Aorta (tissue), 5 donors: ENCODE measurements at regions not wholly inside any gene's neighbourhood (a gene's known extent, or its start where the extent isn't known, plus 50 kb on each side); places are given as distances from the start of the nearest gene placed in this dataset.
"Not testable (repeated sequence)": the region's sequence is repeated elsewhere in the genome, so short reads cannot be mapped to it uniquely, and the experiment has no call there.

Source experiments
- ATAC-seq: fragments of 200-7000 bp; cut with Tn5 transposase; one replicate; pipeline ENCODE4 v1.9.1; 2022; ENCODE audit warnings: moderate library complexity; ENCODE audit not compliant: low FRiP score
- DNase-seq, 2 donors: peaks; one replicate each; pipeline ENCODE4 v3.0.0-alpha.2; 2020
- H3K27ac ChIP-seq, 2 donors: one replicate each; pipeline ENCODE4 v1.5.1; 2013; ENCODE audit warnings: low read length in 2 of 2, mild to moderate bottlenecking in 2 of 2, moderate library complexity in 2 of 2, control low read depth in 1 of 2, inconsistent platforms in 1 of 2, low read depth in 1 of 2
- H3K27me3 ChIP-seq, 2 donors: one replicate each; pipeline ENCODE4 v1.6.1; 2013; ENCODE audit warnings: control low read depth in 1 of 2, low read length in 1 of 2, mild to moderate bottlenecking in 1 of 2, moderate library complexity in 1 of 2; ENCODE audit not compliant: insufficient read depth in 2 of 2, control insufficient read depth in 1 of 2
- H3K36me3 ChIP-seq, 2 donors: one replicate each; pipeline ENCODE4 v1.6.1; 2013; ENCODE audit warnings: control low read depth in 1 of 2, low read length in 1 of 2, mild to moderate bottlenecking in 1 of 2; ENCODE audit not compliant: insufficient read depth in 2 of 2, control insufficient read depth in 1 of 2
- H3K4me1 ChIP-seq, 2 donors: one replicate each; pipeline ENCODE4 v1.6.1; 2013; ENCODE audit warnings: low read length in 2 of 2, control low read depth in 1 of 2, mild to moderate bottlenecking in 1 of 2, moderate library complexity in 1 of 2; ENCODE audit not compliant: insufficient read depth in 2 of 2, control insufficient read depth in 1 of 2
- H3K4me3 ChIP-seq, 2 donors: one replicate each; pipeline ENCODE4 v1.5.1; 2013; ENCODE audit warnings: low read length in 2 of 2, control low read depth in 1 of 2, mild to moderate bottlenecking in 1 of 2
- H3K9me3 ChIP-seq: one replicate; pipeline ENCODE4 v1.6.1; 2013; ENCODE audit warnings: mild to moderate bottlenecking, low read length; ENCODE audit not compliant: control insufficient read depth
- WGBS, 2 donors: extraction: QIAGEN DNeasy Blood & Tissue Kit; methylation state at CpG; one replicate each; pipeline ENCODE4 v1.1.7; 2013; 5-methylcytosine and 5-hydroxymethylcytosine counted together
- intact Hi-C, 2 donors: fragments of 100-400 bp; cut with DNase I; formaldehyde crosslinking; loops; one replicate each; pipeline versions ENCODE4 v1.14.2 to v1.15.0; 2022
- donor health status: healthy with polysubstance abuse.
- donor health status: Bipolar disorder and iron deficiency.
- donor health status: DM: no; HTN: no; CAD: no.
- donor health status: DM: no; HTN: no; CAD: no.
- donor health status: DM: yes; HTN: yes; CAD: no.

- H3K4me1 ChIP-seq: no peaks in the 10 kb centered on the region
- no peak overlapping the region for H3K27ac ChIP-seq
- no peaks in the 10 kb centered on the region for H3K9me3 ChIP-seq
- no peak for ATAC-seq
- no peaks in the 10 kb centered on the region for H3K36me3 ChIP-seq
- H3K27me3 ChIP-seq: no peaks in the 10 kb centered on the region
- WGBS, 2 donors: 75 to 85% methylated on average over 2 of the region's 2 CpGs
- no peak overlapping the region for H3K4me3 ChIP-seq
- no peak for DNase-seq
- intact Hi-C loops: no loop called here
Measured at GRCh38 chr18:39326772-39327171, 1761.2 kb upstream of the CELF4 start.

GRCh38 chr18:39325973-39326372, 1760.4 kb upstream of the CELF4 start:
- intact Hi-C loops: no loop called here
- 97 to 100% methylated on average over 1 of the region's 1 CpG for WGBS, 2 donors
- no peak overlapping the region for H3K27ac ChIP-seq
- no peaks in the 10 kb centered on the region for H3K9me3 ChIP-seq
- H3K27me3 ChIP-seq: no peaks in the 10 kb centered on the region
- ATAC-seq (no peak), DNase-seq (no peak)
- H3K4me1 ChIP-seq: no peaks in the 10 kb centered on the region
- no peaks in the 10 kb centered on the region for H3K36me3 ChIP-seq
- no peak overlapping the region for H3K4me3 ChIP-seq

GRCh38 chr18:39319141-39319540, 1753.5 kb upstream of the CELF4 start:
- ATAC-seq (no peak), DNase-seq (no peak)
- H3K27ac ChIP-seq: no peak overlapping the region
- H3K27me3 ChIP-seq: no peaks in the 10 kb centered on the region
- no peaks in the 10 kb centered on the region for H3K9me3 ChIP-seq
- intact Hi-C loops: no loop called here
- no peaks in the 10 kb centered on the region for H3K4me1 ChIP-seq
- H3K4me3 ChIP-seq: no peak overlapping the region
- H3K36me3 ChIP-seq: no peaks in the 10 kb centered on the region

GRCh38 chr18:39318462-39318861, 1752.9 kb upstream of the CELF4 start:
- H3K27ac ChIP-seq: no peak overlapping the region
- DNase-seq: no peak
- H3K9me3 ChIP-seq: no peaks in the 10 kb centered on the region
- ATAC-seq: no peak
- H3K36me3 ChIP-seq: no peaks in the 10 kb centered on the region
- WGBS, 2 donors: 75 to 79% methylated on average over 2 of the region's 2 CpGs
- intact Hi-C loops: no loop called here
- no peak overlapping the region for H3K4me3 ChIP-seq
- no peaks in the 10 kb centered on the region for H3K4me1 ChIP-seq
- no peaks in the 10 kb centered on the region for H3K27me3 ChIP-seq

GRCh38 chr18:39318008-39318407, 1752.4 kb upstream of the CELF4 start:
- ATAC-seq (no peak), DNase-seq (no peak)
- Histone ChIP-seq H3K9me3 (no peaks in the 10 kb centered on the region), H3K27ac (no peak overlapping the region), H3K4me1 (no peaks in the 10 kb centered on the region), H3K4me3 (no peak overlapping the region), H3K36me3 (no peaks in the 10 kb centered on the region), H3K27me3 (no peaks in the 10 kb centered on the region)
- 69 to 75% methylated on average over 3 of the region's 3 CpGs for WGBS, 2 donors
- intact Hi-C loops: no loop called here

GRCh38 chr18:39314595-39314994, 1749.0 kb upstream of the CELF4 start:
- DNase-seq: no peak
- intact Hi-C loops: no loop called here
- no peaks in the 10 kb centered on the region for H3K9me3 ChIP-seq
- H3K27ac ChIP-seq: no peak overlapping the region
- H3K4me1 ChIP-seq: no peaks in the 10 kb centered on the region
- no peaks in the 10 kb centered on the region for H3K36me3 ChIP-seq
- no peak for ATAC-seq
- no peaks in the 10 kb centered on the region for H3K27me3 ChIP-seq
- no peak overlapping the region for H3K4me3 ChIP-seq
- WGBS, 2 donors: 69 to 72% methylated on average over 2 of the region's 2 CpGs

- DNase-seq (no peak), ATAC-seq (no peak)
- no peak overlapping the region for H3K27ac ChIP-seq
- H3K36me3 ChIP-seq: no peaks in the 10 kb centered on the region
- H3K27me3 ChIP-seq: no peaks in the 10 kb centered on the region
- intact Hi-C loops: no loop called here
- WGBS, 2 donors: 59 to 62% methylated on average over 4 of the region's 4 CpGs
- no peaks in the 10 kb centered on the region for H3K9me3 ChIP-seq
- no peak overlapping the region for H3K4me3 ChIP-seq
- H3K4me1 ChIP-seq: no peaks in the 10 kb centered on the region
Measured at GRCh38 chr18:39313992-39314391, 1748.4 kb upstream of the CELF4 start.

- WGBS, 2 donors: 94 to 97% methylated on average over 7 of the region's 7 CpGs
- no peaks in the 10 kb centered on the region for H3K9me3 ChIP-seq
- no peak for ATAC-seq
- H3K4me3 ChIP-seq: no peak overlapping the region
- DNase-seq: no peak
- no peaks in the 10 kb centered on the region for H3K4me1 ChIP-seq
- intact Hi-C loops: no loop called here
- no peaks in the 10 kb centered on the region for H3K36me3 ChIP-seq
- H3K27ac ChIP-seq: no peak overlapping the region
- H3K27me3 ChIP-seq: no peaks in the 10 kb centered on the region
Measured at GRCh38 chr18:39311111-39311712, 1745.6 kb upstream of the CELF4 start.

GRCh38 chr18:39308931-39309521, 1743.4 kb upstream of the CELF4 start:
- H3K4me1 ChIP-seq, H3K4me3 ChIP-seq, H3K36me3 ChIP-seq, H3K27ac ChIP-seq, intact Hi-C loops, H3K9me3 ChIP-seq, H3K27me3 ChIP-seq, ATAC-seq: not testable (repeated sequence)
- DNase-seq: peak in 1 of 2 donors; percentile 74
- WGBS, 2 donors: 98% methylated on average over 34 to 36 of the region's 36 CpGs
